ENCODE measurements at regions not wholly inside any gene's neighbourhood (a gene's known extent, or its start where the extent isn't known, plus 50 kb on each side); places are given as distances from the start of the nearest gene placed in this dataset.
A peak's percentile ranks its signal among the peaks of the same experiment; 100 is the strongest.

DNA sequence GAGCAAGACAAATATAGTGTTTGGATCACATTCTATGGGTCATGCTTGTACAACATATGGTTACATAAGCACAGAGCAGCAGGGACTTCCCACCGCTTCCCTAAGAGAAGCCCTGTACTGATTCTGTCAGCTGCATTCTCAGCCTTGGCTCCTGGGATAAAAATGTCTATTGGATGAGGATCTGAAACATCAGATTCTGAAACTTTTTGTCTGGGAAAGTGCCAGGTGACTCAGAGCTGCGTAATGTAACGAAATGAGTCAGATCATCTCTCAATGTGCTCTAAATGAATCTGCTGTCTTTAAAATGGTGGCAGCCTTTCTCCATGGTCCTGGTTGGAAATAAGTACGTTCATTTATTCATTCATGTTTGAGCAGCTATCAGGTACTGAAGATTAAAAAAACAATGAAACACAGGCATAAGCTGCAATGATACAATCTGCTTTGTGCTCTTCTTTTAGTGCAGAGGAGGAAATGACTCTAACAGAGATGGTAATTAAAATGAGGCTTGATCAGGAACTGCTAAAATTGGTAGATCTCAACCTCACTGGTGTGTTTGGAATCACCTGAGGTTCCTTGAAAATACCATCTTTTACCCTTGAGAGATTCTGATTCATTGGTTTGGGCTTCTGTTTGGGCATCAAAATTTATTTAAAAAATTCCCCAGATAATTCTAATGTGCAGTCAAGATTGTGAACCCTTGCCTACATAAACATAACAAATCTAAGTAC, 99.1 kb upstream of the NAP1L1 start:
- H3K36me3 ChIP-seq (ENCODE audit: control insufficient read depth in 2 of 2, insufficient read depth in 1 of 2, low read length in 2 of 2): no peaks in the 10 kb centered on the region
- ChIA-PET POLR2A (no interaction called here), CTCF (interaction anchor here (0.5 kb wide), 1 partner anchor 411 kb away, joined by 3 read pairs; no protein-coding TSS in a partner anchor)
- no peaks in the 10 kb centered on the region for H3K9me3 ChIP-seq (ENCODE audit: control insufficient read depth, insufficient read depth, low read depth, low read length)
- H3K4me3 ChIP-seq (ENCODE audit: low read depth, low read length): no peak overlapping the region
- TF ChIP-seq ZNF366 (tag by site-specific recombination; conservative IDR thresholded peaks at IDR 0.05) (0 out of 2 replicates have a peak, but pooled peaks have one; percentile 14), ZNF660 (tag by site-specific recombination; IDR thresholded peaks at IDR 0.05) (0 out of 2 replicates have a peak, but pooled peaks have one; percentile 40), ZNF335 (tag by site-specific recombination; conservative IDR thresholded peaks at IDR 0.05) (0 out of 2 replicates have a peak, but pooled peaks have one; percentile 16), ZNF571 (tag by site-specific recombination; IDR thresholded peaks at IDR 0.05) (no peak), ZNF837 (tag by site-specific recombination; IDR thresholded peaks at IDR 0.05) (no peak), ZNF169 (tag by site-specific recombination; IDR thresholded peaks at IDR 0.05) (no peak), ZNF530 (tag by site-specific recombination; IDR thresholded peaks at IDR 0.05; ENCODE audit: low read depth) (no peak), ZSCAN30 (tag by site-specific recombination; IDR thresholded peaks at IDR 0.05) (no peak), ZNF350 (tag by site-specific recombination; IDR thresholded peaks at IDR 0.05) (no peak), ZNF501 (tag by site-specific recombination; IDR thresholded peaks at IDR 0.05) (no peak), ZNF155 (tag by site-specific recombination; IDR thresholded peaks at IDR 0.05) (no peak), ZNF843 (tag by site-specific recombination; IDR thresholded peaks at IDR 0.05) (no peak), FEZF1 (tag by site-specific recombination; IDR thresholded peaks at IDR 0.05) (no peak), ZNF19 (tag by site-specific recombination; IDR thresholded peaks at IDR 0.05; ENCODE audit: low read depth) (no peak), ZNF629 (tag by site-specific recombination; IDR thresholded peaks at IDR 0.05) (peak; percentile 47)
- TF ChIP-seq, protein P1, sequence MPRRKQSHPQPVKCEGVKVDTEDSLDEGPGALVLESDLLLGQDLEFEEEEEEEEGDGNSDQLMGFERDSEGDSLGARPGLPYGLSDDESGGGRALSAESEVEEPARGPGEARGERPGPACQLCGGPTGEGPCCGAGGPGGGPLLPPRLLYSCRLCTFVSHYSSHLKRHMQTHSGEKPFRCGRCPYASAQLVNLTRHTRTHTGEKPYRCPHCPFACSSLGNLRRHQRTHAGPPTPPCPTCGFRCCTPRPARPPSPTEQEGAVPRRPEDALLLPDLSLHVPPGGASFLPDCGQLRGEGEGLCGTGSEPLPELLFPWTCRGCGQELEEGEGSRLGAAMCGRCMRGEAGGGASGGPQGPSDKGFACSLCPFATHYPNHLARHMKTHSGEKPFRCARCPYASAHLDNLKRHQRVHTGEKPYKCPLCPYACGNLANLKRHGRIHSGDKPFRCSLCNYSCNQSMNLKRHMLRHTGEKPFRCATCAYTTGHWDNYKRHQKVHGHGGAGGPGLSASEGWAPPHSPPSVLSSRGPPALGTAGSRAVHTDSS (tag by site-specific recombination; IDR thresholded peaks at IDR 0.05): no peak
- TF ChIP-seq, protein P2, sequence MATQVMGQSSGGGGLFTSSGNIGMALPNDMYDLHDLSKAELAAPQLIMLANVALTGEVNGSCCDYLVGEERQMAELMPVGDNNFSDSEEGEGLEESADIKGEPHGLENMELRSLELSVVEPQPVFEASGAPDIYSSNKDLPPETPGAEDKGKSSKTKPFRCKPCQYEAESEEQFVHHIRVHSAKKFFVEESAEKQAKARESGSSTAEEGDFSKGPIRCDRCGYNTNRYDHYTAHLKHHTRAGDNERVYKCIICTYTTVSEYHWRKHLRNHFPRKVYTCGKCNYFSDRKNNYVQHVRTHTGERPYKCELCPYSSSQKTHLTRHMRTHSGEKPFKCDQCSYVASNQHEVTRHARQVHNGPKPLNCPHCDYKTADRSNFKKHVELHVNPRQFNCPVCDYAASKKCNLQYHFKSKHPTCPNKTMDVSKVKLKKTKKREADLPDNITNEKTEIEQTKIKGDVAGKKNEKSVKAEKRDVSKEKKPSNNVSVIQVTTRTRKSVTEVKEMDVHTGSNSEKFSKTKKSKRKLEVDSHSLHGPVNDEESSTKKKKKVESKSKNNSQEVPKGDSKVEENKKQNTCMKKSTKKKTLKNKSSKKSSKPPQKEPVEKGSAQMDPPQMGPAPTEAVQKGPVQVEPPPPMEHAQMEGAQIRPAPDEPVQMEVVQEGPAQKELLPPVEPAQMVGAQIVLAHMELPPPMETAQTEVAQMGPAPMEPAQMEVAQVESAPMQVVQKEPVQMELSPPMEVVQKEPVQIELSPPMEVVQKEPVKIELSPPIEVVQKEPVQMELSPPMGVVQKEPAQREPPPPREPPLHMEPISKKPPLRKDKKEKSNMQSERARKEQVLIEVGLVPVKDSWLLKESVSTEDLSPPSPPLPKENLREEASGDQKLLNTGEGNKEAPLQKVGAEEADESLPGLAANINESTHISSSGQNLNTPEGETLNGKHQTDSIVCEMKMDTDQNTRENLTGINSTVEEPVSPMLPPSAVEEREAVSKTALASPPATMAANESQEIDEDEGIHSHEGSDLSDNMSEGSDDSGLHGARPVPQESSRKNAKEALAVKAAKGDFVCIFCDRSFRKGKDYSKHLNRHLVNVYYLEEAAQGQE (tag by site-specific recombination; IDR thresholded peaks at IDR 0.05): 0 out of 2 replicates have a peak, but pooled peaks have one; percentile 54
- H3K4me1 ChIP-seq (ENCODE audit: control insufficient read depth, insufficient read depth, low read length): no peaks in the 10 kb centered on the region
- no peak overlapping the region for H3K27ac ChIP-seq (ENCODE audit: extremely low read depth, low read depth, low read length)

DNA sequence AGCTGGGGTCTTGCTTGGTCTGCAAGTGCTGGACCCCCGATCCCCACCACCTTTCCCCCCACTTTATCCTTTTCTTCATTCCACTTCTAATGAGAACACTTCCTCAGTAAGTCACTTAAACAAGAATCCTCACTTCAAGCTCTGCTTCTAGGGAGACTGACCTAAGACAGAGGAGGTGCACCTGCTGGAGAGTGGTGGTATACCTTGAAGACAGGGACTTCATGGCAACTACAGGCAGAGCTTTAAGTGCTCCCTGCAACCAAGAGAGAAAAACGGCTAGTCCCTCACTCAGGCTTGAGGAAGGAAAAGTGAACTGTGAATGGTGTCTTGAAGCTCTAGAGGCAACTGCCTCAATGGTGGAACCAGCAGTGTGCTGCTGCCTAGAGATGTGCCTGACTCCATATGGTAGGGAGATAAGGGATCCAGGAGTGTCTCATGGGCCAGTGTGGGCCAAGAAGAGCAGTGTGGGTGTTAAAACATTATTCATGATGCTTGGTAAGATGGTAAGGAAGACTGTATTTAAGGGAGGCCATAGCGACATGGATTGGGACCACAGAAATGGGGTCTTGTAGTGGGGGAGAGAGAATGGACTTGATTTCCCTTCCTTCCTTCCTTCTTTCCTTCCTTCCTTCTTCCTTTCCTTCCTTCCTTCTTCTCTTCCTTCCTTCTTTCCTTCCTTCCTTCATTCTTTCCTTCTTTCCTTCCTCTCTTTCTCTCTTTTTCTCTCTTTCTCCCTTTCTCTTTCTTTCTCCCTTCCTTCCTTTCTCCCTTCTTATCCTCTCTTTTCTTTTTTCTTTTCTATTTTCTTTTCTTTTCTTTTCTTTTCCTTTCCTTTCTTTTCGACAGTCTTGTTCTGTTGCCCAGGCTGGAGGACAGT, 96.2 kb upstream of the NAP1L1 start:
- peak; percentile 94 for TF ChIP-seq PRDM1 (tag by site-specific recombination; IDR thresholded peaks at IDR 0.05)
- peak; percentile 80 for TF ChIP-seq ZNF366 (tag by site-specific recombination; conservative IDR thresholded peaks at IDR 0.05)
- TF ChIP-seq RBAK (tag by site-specific recombination; IDR thresholded peaks at IDR 0.05): no peak
- CTCF ChIA-PET: interaction anchor here (1.0 kb wide), 1 partner anchor 13 kb away, joined by 3 read pairs; no protein-coding TSS in a partner anchor

More for the DNA sequence above, 96.2 kb upstream of the NAP1L1 start:
- no peak overlapping the region for H3K4me3 ChIP-seq (ENCODE audit: low read depth, low read length)
- H3K9me3 ChIP-seq (ENCODE audit: control insufficient read depth, insufficient read depth, low read depth, low read length): no peaks in the 10 kb centered on the region
- no peaks in the 10 kb centered on the region; a peak in 1 of 3 replicates for H3K36me3 ChIP-seq (ENCODE audit: control insufficient read depth in 2 of 2, insufficient read depth in 1 of 2, low read length in 2 of 2)
- POLR2A ChIA-PET: no interaction called here
- no peak overlapping the region for H3K27ac ChIP-seq (ENCODE audit: extremely low read depth, low read depth, low read length)
- H3K4me1 ChIP-seq (ENCODE audit: control insufficient read depth, insufficient read depth, low read length): no peaks in the 10 kb centered on the region

All from HEK293 (cell line).